AG10803 (cell line): ENCODE measurements at regions not wholly inside any gene's neighbourhood (a gene's known extent, or its start where the extent isn't known, plus 50 kb on each side); places are given as distances from the start of the nearest gene placed in this dataset.

Source experiments
- DNase-seq: peaks from one replicate; pipeline ENCODE4 v3.0.0; 2010; ENCODE audit warnings: low read depth
- H3K4me3 ChIP-seq: 2 replicates; pipeline ENCODE4 v1.5.1; 2011; ENCODE audit warnings: mild to moderate bottlenecking, low read length, control low read depth
- TF ChIP-seq, protein P1 (sequence below): conservative IDR thresholded peaks from 2 replicates; pipeline ENCODE4 v1.5.1; 2011; ENCODE audit warnings: mild to moderate bottlenecking, low read length, control low read depth, inconsistent platforms

DNA sequence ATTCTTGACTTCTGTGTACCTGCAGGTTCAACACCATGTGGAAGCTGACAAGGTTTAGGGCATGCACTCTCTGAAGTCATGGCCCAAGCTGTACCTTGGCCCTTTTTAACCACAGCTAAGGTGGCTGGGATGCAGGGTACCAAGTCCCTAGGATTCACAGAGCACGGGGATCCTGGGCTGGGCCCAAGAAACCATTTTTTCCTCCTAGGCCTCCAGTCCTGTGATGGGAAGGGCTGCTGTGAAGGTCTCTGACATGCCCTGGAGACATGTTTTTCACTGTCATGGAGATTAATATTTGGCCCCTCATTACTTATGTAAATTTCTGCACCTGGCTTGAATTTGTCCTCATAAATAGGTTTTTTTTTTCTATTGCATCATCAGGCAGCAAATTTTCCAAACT lies 937.5 kb upstream of the ROBO1 start:
- no peak for DNase-seq
- TF ChIP-seq, protein P1, sequence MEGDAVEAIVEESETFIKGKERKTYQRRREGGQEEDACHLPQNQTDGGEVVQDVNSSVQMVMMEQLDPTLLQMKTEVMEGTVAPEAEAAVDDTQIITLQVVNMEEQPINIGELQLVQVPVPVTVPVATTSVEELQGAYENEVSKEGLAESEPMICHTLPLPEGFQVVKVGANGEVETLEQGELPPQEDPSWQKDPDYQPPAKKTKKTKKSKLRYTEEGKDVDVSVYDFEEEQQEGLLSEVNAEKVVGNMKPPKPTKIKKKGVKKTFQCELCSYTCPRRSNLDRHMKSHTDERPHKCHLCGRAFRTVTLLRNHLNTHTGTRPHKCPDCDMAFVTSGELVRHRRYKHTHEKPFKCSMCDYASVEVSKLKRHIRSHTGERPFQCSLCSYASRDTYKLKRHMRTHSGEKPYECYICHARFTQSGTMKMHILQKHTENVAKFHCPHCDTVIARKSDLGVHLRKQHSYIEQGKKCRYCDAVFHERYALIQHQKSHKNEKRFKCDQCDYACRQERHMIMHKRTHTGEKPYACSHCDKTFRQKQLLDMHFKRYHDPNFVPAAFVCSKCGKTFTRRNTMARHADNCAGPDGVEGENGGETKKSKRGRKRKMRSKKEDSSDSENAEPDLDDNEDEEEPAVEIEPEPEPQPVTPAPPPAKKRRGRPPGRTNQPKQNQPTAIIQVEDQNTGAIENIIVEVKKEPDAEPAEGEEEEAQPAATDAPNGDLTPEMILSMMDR: no peak
- H3K4me3 ChIP-seq: no peak overlapping the region

- no peak overlapping the region for H3K4me3 ChIP-seq
- TF ChIP-seq, protein P1: no peak
- no peak for DNase-seq
These were observed 933.6 kb upstream of the ROBO1 start for GRCh38 chr3:80701349-80701748.

DNA sequence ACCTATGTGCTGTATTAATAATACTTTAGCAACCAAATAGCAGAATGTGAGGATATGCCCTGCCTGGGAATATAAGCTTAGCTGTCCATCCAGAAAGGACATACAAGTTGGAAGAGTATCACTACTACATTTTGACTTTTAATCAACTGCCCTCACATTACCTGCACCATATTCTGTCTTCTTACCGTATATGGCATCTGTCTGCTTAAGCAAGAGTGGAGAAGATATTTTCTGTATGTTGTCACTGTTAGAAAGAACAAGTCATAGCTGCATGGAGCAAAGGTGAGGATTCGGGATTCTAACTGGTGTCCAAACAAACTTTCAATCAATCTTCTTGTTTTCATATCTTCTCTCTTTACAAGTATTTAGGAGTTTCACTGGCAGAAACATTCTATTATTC lies 929.5 kb upstream of the ROBO1 start:
- TF ChIP-seq, protein P1: no peak
- DNase-seq: no peak
- no peak overlapping the region for H3K4me3 ChIP-seq

GRCh38 chr3:80696280-80696679 lies 928.5 kb upstream of the ROBO1 start:
- TF ChIP-seq, protein P1: no peak
- no peak overlapping the region for H3K4me3 ChIP-seq
- no peak for DNase-seq

DNA sequence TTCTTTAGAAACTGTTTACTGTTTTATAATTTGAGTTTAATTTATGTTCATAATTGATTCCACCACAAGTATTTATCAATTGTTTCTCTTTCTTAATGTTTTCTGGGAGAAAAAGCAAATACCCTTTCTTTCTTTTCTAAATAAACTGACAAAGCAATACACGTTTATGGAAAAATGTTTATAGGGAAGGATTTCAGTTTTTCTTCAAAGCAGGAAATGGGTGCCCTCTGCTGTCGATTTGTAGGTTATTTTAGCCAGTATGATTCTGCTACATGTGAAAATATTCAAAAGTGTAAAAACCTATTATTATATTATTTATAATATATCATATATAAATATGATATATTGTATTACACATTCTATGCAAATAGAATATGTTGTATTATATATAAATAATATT lies 921.0 kb upstream of the ROBO1 start:
- H3K4me3 ChIP-seq: no peak overlapping the region
- TF ChIP-seq, protein P1: no peak; the same call in 1 of the 2 replicates
- no peak for DNase-seq

DNA sequence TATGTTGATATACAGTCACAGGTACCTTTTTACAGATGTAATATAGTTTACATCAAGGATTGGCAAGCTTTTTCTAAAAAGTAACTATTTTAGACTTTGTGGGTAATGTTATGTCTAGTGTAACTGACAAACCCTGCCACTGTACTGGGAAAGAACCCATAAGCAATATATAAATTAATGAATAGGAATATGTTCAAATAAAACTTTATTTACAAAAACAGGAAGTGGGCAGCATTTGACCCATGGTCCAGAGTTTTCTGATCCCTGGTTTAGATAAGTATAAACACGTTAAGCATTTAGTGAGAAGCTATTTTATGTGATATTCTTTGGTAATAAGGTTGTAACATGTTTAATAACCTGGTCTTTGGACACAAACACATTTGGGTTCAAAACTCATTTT lies 915.2 kb upstream of the ROBO1 start:
- no peak overlapping the region for H3K4me3 ChIP-seq
- TF ChIP-seq, protein P1: no peak

GRCh38 chr3:80682235-80682634 lies 914.4 kb upstream of the ROBO1 start:
- no peak overlapping the region for H3K4me3 ChIP-seq
- TF ChIP-seq, protein P1: no peak

More for the DNA sequence above, 915.2 kb upstream of the ROBO1 start:
- no peak for DNase-seq

More at GRCh38 chr3:80682235-80682634, 914.4 kb upstream of the ROBO1 start:
- no peak for DNase-seq
